Stomach smooth muscle (tissue), 2 donors: ENCODE measurements at regions not wholly inside any gene's neighbourhood (a gene's known extent, or its start where the extent isn't known, plus 50 kb on each side); places are given as distances from the start of the nearest gene placed in this dataset.

Experiments
- H3K27ac ChIP-seq: one replicate; pipeline ENCODE4 v1.7.0; 2013; ENCODE audit warnings: mild to moderate bottlenecking, low read length, inconsistent platforms
- H3K27me3 ChIP-seq, 2 donors: one replicate each; pipeline ENCODE4 v1.7.0; 2013; ENCODE audit warnings: low read length in 2 of 2; ENCODE audit not compliant: insufficient read depth in 2 of 2, control insufficient read depth in 1 of 2
- H3K36me3 ChIP-seq, 2 donors: one replicate each; pipeline ENCODE4 v1.7.0; 2013; ENCODE audit warnings: low read length in 2 of 2; ENCODE audit not compliant: control insufficient read depth in 2 of 2, insufficient read depth in 2 of 2
- H3K4me1 ChIP-seq: one replicate; pipeline ENCODE4 v1.7.0; 2013; ENCODE audit warnings: low read length; ENCODE audit not compliant: control insufficient read depth, insufficient read depth
- H3K4me3 ChIP-seq, 2 donors: one replicate each; pipeline ENCODE4 v1.7.0; 2013; ENCODE audit warnings: low read length in 2 of 2
- H3K9ac ChIP-seq, 2 donors: one replicate each; pipeline ENCODE4 v1.7.0; 2013; ENCODE audit warnings: low read length in 2 of 2, mild to moderate bottlenecking in 1 of 2
- H3K9me3 ChIP-seq, 2 donors: one replicate each; pipeline ENCODE4 v1.7.0; 2013; ENCODE audit warnings: low read length in 2 of 2; ENCODE audit not compliant: control insufficient read depth in 2 of 2
- donor health status: healthy.
- donor health status: Pancreatic carcinoma.

DNA sequence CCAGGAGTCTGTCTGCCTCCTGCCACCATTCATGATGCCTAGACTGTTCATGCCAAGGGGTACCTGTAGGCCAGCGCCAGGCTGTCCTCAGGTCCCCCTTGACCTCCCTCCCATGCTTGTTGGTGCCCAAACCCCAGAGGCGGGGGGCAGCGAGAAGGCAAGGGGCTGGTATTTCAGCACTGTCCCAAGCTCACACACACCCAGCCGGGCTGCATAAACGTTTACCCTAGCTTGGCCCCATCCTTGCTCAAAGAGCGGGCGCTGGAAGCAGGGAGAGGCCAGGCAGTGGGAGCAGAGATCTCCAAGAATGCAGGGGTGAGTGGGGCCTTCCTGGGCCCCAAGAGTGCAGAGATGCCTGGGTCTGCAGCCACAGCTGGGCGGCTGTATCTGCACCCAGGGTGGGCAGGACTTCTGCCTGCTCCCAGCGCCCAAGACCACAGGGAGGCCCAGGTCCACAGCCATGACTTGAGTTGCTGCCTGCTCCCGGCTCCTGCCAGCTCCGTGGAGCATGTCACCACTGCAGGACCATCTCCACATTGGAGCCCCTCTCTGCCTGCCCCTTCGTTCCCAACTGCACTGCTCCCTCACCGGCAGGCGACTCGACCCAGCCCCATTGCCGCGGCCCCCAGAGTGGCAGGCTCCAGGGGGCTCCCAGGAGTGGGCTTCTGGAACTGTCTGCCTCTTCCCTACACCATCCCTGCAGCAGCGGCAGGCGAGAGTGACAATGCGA lies 616.6 kb downstream of the METTL4 start:
- Histone ChIP-seq H3K4me1 (no peaks in the 10 kb centered on the region), H3K9me3 (peaks cover 0 to 2% of the 10 kb centered on the region in 2 donors), H3K36me3 (no peaks in the 10 kb centered on the region), H3K27me3 (no peaks in the 10 kb centered on the region), H3K4me3 (no peak overlapping the region), H3K9ac (no peak overlapping the region), H3K27ac (no peak overlapping the region)

DNA sequence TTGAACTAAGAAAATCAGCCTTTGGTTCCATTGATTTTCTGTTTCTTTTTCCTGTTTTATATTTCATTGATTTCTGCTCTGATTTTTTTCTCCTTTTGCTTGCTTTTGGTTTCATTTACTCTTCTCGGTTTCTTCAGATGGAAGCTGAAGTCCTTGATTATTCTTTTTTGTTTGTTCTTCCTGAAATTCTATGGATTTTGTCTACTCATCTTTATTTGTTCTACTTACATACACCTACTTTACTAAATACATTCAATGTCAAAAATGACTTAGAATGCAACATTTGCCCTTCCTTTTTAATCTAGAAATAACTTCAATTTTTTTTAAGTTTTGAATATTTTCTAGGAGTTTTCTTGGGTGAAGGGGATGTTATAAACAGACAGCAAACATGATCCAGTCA lies 612.5 kb downstream of the METTL4 start:
- no peak overlapping the region for H3K9ac ChIP-seq
- no peak overlapping the region for H3K4me3 ChIP-seq
- H3K27ac ChIP-seq, result no peak overlapping the region
- H3K9me3 ChIP-seq, result peaks cover 0 to 2% of the 10 kb centered on the region in 2 donors
- no peaks in the 10 kb centered on the region for H3K36me3 ChIP-seq
- H3K4me1 ChIP-seq, result no peaks in the 10 kb centered on the region
- H3K27me3 ChIP-seq, result no peaks in the 10 kb centered on the region

DNA sequence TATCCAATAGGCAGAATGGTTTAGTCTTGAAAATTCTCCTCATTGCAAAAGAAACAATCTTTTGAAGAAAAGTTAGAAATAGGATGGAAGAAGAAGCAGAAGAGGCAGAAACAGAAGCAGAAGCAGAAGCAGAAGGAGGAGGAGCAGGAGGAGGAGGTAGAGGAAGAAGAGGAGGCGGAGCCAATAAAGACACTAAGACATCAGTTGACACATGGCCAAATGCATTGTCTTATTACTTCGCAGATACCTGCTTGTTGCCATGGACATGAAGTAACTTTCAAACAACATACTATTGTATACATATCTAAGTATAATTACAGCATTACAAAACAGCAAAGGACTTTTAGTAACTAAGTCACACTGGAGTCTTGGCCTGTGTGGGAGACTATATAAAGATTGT lies 606.3 kb downstream of the METTL4 start:
- Histone ChIP-seq H3K4me3 (no peak overlapping the region), H3K36me3 (no peaks in the 10 kb centered on the region), H3K9me3 (no peaks in the 10 kb centered on the region)

DNA sequence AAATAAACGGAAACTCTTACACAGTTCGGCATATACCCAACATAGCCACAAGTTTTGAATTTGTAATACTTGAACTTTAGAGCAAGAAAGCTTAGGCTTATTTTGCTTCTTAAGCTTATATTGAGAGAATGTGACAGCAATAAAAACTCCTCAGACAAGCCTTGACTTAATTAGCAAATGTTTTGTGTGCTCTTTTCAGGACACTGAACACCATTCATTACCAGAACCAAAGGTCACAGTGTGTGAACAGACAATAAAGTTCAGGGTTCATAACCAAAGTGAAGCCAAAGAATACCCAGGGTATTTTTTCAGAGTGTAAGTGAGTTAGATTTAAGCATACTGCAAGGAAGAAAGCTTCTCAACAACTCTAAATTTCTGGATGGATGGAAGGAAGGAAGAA lies 605.8 kb downstream of the METTL4 start:
- Histone ChIP-seq H3K27ac (no peak overlapping the region), H3K36me3 (no peaks in the 10 kb centered on the region), H3K27me3 (no peaks in the 10 kb centered on the region), H3K9ac (no peak overlapping the region), H3K4me1 (no peaks in the 10 kb centered on the region), H3K9me3 (no peaks in the 10 kb centered on the region), H3K4me3 (no peak overlapping the region)

More for the DNA sequence above, 606.3 kb downstream of the METTL4 start:
- no peak overlapping the region for H3K27ac ChIP-seq
- H3K27me3 ChIP-seq, result no peaks in the 10 kb centered on the region
- no peaks in the 10 kb centered on the region for H3K4me1 ChIP-seq
- H3K9ac ChIP-seq, result no peak overlapping the region

DNA sequence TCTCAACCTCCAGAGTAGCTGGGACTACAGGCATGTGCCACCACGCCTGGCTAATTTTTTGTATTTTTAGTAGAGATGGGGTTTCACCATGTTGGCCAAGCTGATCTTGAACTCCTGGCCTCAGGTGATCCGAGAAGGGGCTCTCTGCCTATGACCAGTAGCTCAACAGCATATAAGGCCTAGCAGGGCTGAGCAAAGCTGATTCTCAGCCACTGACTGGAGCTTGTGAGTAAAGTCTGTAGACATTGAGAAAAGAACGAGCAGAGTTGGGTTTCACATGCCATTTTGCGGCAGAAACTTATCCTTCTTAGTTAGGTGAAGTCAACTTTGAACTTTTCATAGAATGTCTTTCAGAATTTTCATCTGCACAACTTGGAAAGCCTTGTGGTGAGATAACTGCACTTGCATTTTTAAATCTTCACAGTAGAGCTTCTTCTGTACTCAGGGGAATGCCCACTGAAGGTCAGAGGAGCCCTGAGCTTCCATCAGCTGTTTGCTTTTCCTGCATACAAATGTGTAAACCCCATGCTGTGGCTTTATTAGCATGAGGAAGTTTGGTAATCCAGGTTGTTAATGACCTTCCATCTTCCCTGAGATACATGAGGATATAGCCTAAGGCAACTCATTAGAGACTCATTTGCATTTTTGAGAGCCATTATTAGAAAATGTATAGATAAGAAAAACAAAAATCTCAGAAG lies 602.4 kb downstream of the METTL4 start:
- no peaks in the 10 kb centered on the region for H3K9me3 ChIP-seq
- no peak overlapping the region for H3K9ac ChIP-seq
- no peaks in the 10 kb centered on the region for H3K4me1 ChIP-seq
- no peaks in the 10 kb centered on the region for H3K27me3 ChIP-seq
- no peak overlapping the region for H3K4me3 ChIP-seq
- no peak overlapping the region for H3K27ac ChIP-seq
- no peaks in the 10 kb centered on the region for H3K36me3 ChIP-seq

DNA sequence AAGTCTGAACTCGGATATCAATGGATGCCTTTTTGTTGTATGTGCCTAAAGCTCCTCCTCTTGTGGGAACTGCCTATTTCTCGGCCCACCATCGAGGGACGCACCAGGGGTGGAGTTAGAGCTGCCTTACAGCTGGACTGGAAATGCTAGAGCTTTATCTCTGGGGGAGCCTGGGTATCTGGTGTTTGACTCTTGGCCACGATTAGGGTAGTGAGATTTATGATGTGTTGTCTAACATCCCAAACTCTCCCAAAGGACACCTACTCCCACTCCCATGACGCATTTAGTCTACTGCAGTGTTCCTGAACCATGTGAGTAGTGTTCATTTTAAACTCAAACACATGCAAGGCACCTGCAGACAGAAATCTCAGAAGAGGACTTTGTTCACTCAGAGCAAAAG lies 594.8 kb downstream of the METTL4 start:
- Histone ChIP-seq H3K4me3 (no peak overlapping the region), H3K27ac (no peak overlapping the region), H3K27me3 (no peaks in the 10 kb centered on the region), H3K9me3 (no peaks in the 10 kb centered on the region), H3K9ac (no peak overlapping the region), H3K4me1 (no peaks in the 10 kb centered on the region), H3K36me3 (no peaks in the 10 kb centered on the region)

DNA sequence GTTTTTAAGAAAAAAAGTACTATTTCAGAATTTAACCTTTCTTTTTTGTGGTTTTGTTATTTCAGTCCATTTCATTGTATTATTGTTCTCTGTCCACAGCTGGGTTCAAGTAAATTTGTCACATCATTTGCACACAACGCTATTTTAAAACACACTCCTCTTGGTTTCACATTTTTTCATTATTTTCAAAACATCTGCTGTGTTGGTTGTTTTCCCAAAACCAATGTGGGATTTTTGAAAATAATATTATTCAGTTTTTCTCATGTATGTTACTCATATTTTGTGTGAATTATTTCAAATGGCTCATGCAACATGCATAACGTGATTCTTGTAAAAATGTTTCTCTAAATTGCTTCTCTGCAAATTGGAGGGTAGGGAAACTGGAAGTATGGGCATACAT lies 589.2 kb downstream of the METTL4 start:
- Histone ChIP-seq H3K27ac (no peak overlapping the region), H3K4me1 (no peaks in the 10 kb centered on the region), H3K27me3 (no peaks in the 10 kb centered on the region), H3K4me3 (no peak overlapping the region), H3K9ac (no peak overlapping the region), H3K9me3 (no peaks in the 10 kb centered on the region), H3K36me3 (no peaks in the 10 kb centered on the region)

DNA sequence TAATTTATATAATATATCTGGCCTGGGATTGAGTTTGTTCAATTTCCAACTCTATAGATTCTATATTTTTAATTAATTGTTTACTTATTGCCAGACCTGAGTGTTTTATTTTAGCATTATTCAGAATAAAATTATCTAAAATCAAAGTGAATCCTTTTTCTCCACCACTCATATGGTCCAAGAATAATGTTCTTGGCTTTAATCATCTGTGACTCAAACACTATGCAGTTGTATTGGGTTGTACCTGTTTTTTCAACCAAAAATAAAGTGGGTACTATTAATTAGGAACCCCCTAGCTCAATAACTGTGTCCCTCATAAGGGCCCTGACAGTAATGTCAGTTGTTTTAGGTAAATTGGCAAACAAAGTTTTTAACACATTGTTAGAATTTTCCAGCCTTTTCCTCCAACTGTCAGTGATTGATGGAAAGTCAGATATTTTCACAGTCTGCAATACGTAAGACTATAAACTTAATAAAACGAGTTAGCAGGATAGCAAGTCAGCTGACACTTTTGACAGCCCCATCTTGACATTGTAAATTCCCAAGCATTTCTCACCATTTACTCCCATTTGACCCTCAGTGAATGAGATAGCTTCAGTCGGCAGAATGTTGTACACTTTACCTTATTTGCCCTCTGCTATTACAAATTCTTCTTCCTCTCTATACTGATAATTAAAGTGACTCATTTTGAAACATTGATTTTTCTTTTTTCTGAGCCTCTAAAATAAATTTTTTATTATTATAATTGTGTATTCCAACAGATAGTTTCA lies 587.4 kb downstream of the METTL4 start:
- H3K27me3 ChIP-seq, result no peaks in the 10 kb centered on the region
- H3K4me3 ChIP-seq, result no peak overlapping the region
- H3K9ac ChIP-seq, result no peak overlapping the region
- no peak overlapping the region for H3K27ac ChIP-seq
- H3K9me3 ChIP-seq, result no peaks in the 10 kb centered on the region
- no peaks in the 10 kb centered on the region for H3K36me3 ChIP-seq
- H3K4me1 ChIP-seq, result no peaks in the 10 kb centered on the region

DNA sequence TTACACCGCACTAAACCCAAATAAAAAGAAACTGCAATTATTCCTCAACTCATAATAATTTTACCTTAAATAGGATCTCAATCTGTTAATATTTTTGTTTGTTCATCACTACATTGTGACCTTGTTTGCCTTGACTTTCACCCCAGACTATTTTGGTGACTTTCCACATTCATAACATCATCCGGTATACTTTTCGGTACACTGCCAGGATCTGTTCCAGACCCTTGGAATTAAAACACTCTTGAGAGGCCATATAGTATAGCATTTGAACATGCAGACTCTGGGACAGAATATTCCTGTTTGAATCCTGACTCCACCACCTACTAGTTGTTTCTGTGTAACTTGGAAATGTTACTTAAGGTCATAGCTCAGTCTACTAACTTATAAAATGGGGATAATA lies 577.4 kb downstream of the METTL4 start:
- H3K27ac ChIP-seq, result no peak overlapping the region
- H3K9ac ChIP-seq, result no peak overlapping the region
- H3K4me1 ChIP-seq, result no peaks in the 10 kb centered on the region
- H3K27me3 ChIP-seq, result peaks cover 0 to 2% of the 10 kb centered on the region in 2 donors
- no peaks in the 10 kb centered on the region for H3K36me3 ChIP-seq
- H3K9me3 ChIP-seq, result no peaks in the 10 kb centered on the region
- H3K4me3 ChIP-seq, result no peak overlapping the region

DNA sequence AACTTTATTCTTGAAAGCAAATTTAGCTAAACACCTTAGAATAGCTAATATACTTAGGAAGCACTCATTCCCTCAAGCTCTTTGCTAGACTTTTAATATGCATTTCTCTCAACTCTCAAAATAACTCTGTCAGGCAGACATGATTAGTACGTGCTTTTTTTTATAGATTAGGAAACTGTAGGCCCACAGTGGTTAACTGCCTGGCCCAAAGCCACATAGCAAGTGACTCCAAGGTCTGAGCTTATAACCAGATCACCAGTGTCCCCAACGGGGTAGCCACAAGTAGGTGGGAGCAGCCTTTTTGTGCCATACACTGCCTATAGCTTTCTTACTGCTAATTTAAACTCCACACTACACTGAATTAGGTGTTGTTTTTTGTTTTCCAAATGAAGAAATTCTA lies 576.8 kb downstream of the METTL4 start:
- Histone ChIP-seq H3K4me1 (no peaks in the 10 kb centered on the region), H3K9me3 (no peaks in the 10 kb centered on the region), H3K9ac (no peak overlapping the region), H3K4me3 (no peak overlapping the region), H3K27ac (no peak overlapping the region), H3K36me3 (no peaks in the 10 kb centered on the region), H3K27me3 (peaks cover 0 to 2% of the 10 kb centered on the region in 2 donors)
